ENCODE measurements at regions not wholly inside any gene's neighbourhood (a gene's known extent, or its start where the extent isn't known, plus 50 kb on each side); places are given as distances from the start of the nearest gene placed in this dataset.
"Not testable (repeated sequence)": the region's sequence is repeated elsewhere in the genome, so short reads cannot be mapped to it uniquely, and the experiment has no call there.

GRCh38 chr5:174491265-174491664 lies 233.1 kb upstream of the MSX2 start:
- no peaks in the 10 kb centered on the region for H3K9me3 ChIP-seq (ENCODE audit: low read depth)
- no peaks in the 10 kb centered on the region for H3K27me3 ChIP-seq
- H3K9me2 ChIP-seq (replicated peaks; ENCODE audit: insufficient read depth), result no peaks in the 10 kb centered on the region
- no peak overlapping the region for H2AFZ ChIP-seq
- H3K79me2 ChIP-seq, result no peaks in the 10 kb centered on the region
- no peak for DNase-seq (ENCODE audit: low spot score)
- no peaks in the 10 kb centered on the region for H4K20me1 ChIP-seq (ENCODE audit: insufficient read depth, poor library complexity, severe bottlenecking)
- no peaks in the 10 kb centered on the region for H3K4me1 ChIP-seq (ENCODE audit: insufficient read depth)
- no peak overlapping the region for H3K27ac ChIP-seq
- no peak for TF ChIP-seq CTCF (IDR thresholded peaks at IDR 0.05; ENCODE audit: poor library complexity)
- TF ChIP-seq EZH2 (IDR thresholded peaks at IDR 0.05; ENCODE audit: borderline replicate concordance), result no peak
- TF ChIP-seq EZH2phosphoT487 (IDR thresholded peaks at IDR 0.05; ENCODE audit: low read depth, severe bottlenecking, unreplicated experiment), result no peak
- 80% methylated on average over 5 of the region's 5 CpGs for WGBS (ENCODE audit: low lambda C conversion rate, missing lambda C conversion rate)
- H3K4me3 ChIP-seq, result no peak overlapping the region
- no peaks in the 10 kb centered on the region for H3K36me3 ChIP-seq (replicated peaks; ENCODE audit: insufficient read depth, low read depth)
- H3K4me2 ChIP-seq, result no peak overlapping the region

GRCh38 chr5:174491761-174492350 lies 232.5 kb upstream of the MSX2 start:
- Histone ChIP-seq H3K36me3 (replicated peaks; ENCODE audit: insufficient read depth, low read depth) (no peaks in the 10 kb centered on the region), H3K4me1 (ENCODE audit: insufficient read depth) (no peaks in the 10 kb centered on the region), H3K27ac (no peak overlapping the region), H3K9me2 (replicated peaks; ENCODE audit: insufficient read depth) (no peaks in the 10 kb centered on the region), H3K27me3 (no peaks in the 10 kb centered on the region), H3K79me2 (no peaks in the 10 kb centered on the region), H3K4me3 (no peak overlapping the region), H4K20me1 (ENCODE audit: insufficient read depth, poor library complexity, severe bottlenecking) (no peaks in the 10 kb centered on the region), H3K4me2 (no peak overlapping the region), H3K9me3 (ENCODE audit: low read depth) (no peaks in the 10 kb centered on the region), H2AFZ (no peak overlapping the region)
- no peak for TF ChIP-seq EZH2 (IDR thresholded peaks at IDR 0.05; ENCODE audit: borderline replicate concordance)
- no peak for TF ChIP-seq CTCF (IDR thresholded peaks at IDR 0.05; ENCODE audit: poor library complexity)
- no peak for TF ChIP-seq EZH2phosphoT487 (IDR thresholded peaks at IDR 0.05; ENCODE audit: low read depth, severe bottlenecking, unreplicated experiment)
- DNase-seq (ENCODE audit: low spot score), result no peak
- WGBS (ENCODE audit: low lambda C conversion rate, missing lambda C conversion rate), result 75% methylated on average over 4 of the region's 4 CpGs

- Histone ChIP-seq H3K4me3 (no peak overlapping the region), H3K4me1 (ENCODE audit: insufficient read depth) (no peaks in the 10 kb centered on the region), H3K27ac (no peak overlapping the region), H3K36me3 (replicated peaks; ENCODE audit: insufficient read depth, low read depth) (no peaks in the 10 kb centered on the region), H3K9me2 (replicated peaks; ENCODE audit: insufficient read depth) (no peaks in the 10 kb centered on the region), H2AFZ (no peak overlapping the region), H3K4me2 (no peak overlapping the region), H3K9me3 (ENCODE audit: low read depth) (no peaks in the 10 kb centered on the region), H4K20me1 (ENCODE audit: insufficient read depth, poor library complexity, severe bottlenecking) (no peaks in the 10 kb centered on the region), H3K79me2 (no peaks in the 10 kb centered on the region), H3K27me3 (no peaks in the 10 kb centered on the region)
- no peak for TF ChIP-seq CTCF (IDR thresholded peaks at IDR 0.05; ENCODE audit: poor library complexity)
- TF ChIP-seq EZH2 (IDR thresholded peaks at IDR 0.05; ENCODE audit: borderline replicate concordance), result no peak
- no peak for TF ChIP-seq EZH2phosphoT487 (IDR thresholded peaks at IDR 0.05; ENCODE audit: low read depth, severe bottlenecking, unreplicated experiment)
- 80% methylated on average over 7 of the region's 7 CpGs for WGBS (ENCODE audit: low lambda C conversion rate, missing lambda C conversion rate)
- DNase-seq (ENCODE audit: low spot score), result no peak
These were observed 230.9 kb upstream of the MSX2 start for GRCh38 chr5:174493530-174493929.

- H3K79me2 ChIP-seq; H3K4me3 ChIP-seq; H3K4me1 ChIP-seq (ENCODE audit: insufficient read depth); DNase-seq (ENCODE audit: low spot score); H3K4me2 ChIP-seq; H3K36me3 ChIP-seq (replicated peaks; ENCODE audit: insufficient read depth, low read depth); H4K20me1 ChIP-seq (ENCODE audit: insufficient read depth, poor library complexity, severe bottlenecking); H3K9me3 ChIP-seq (ENCODE audit: low read depth); H3K27me3 ChIP-seq; H3K27ac ChIP-seq; H3K9me2 ChIP-seq (replicated peaks; ENCODE audit: insufficient read depth); H2AFZ ChIP-seq: not testable (repeated sequence)
- 90% methylated on average over 3 of the region's 3 CpGs for WGBS (ENCODE audit: low lambda C conversion rate, missing lambda C conversion rate)
These were observed 226.4 kb upstream of the MSX2 start for GRCh38 chr5:174497939-174498338.

- not testable (repeated sequence) for H3K9me2 ChIP-seq (replicated peaks; ENCODE audit: insufficient read depth); DNase-seq (ENCODE audit: low spot score); H3K9me3 ChIP-seq (ENCODE audit: low read depth); H3K79me2 ChIP-seq; H3K27ac ChIP-seq; H3K4me3 ChIP-seq; H3K4me1 ChIP-seq (ENCODE audit: insufficient read depth); H3K4me2 ChIP-seq; H4K20me1 ChIP-seq (ENCODE audit: insufficient read depth, poor library complexity, severe bottlenecking); H3K27me3 ChIP-seq; H2AFZ ChIP-seq; H3K36me3 ChIP-seq (replicated peaks; ENCODE audit: insufficient read depth, low read depth)
- 90% methylated on average over 4 of the region's 4 CpGs for WGBS (ENCODE audit: low lambda C conversion rate, missing lambda C conversion rate)
These were observed 225.8 kb upstream of the MSX2 start for GRCh38 chr5:174498575-174498974.
